PC-3 (cell line): ENCODE measurements at regions not wholly inside any gene's neighbourhood (a gene's known extent, or its start where the extent isn't known, plus 50 kb on each side); places are given as distances from the start of the nearest gene placed in this dataset.

Experiments used
- ATAC-seq: fragments of 200-7000 bp; cut with Tn5 transposase; 2 replicates; pipeline ENCODE4 v1.9.1; 2020; ENCODE audit warnings: mild to moderate bottlenecking, moderate library complexity
- BruUV-seq: library from RNA; stranded (reverse); fragments of 400-500 nt; replicated peaks from 2 replicates; lab custom pipeline; 2021; lab: Mats Ljungman, UMichigan
- CTCF ChIA-PET: fragments of 300-600 bp; sonication (Branson Sonifier 250); formaldehyde crosslinking; loops from one replicate; lab custom pipeline; 2022; ENCODE audit warnings: antibody characterized with exemption; lab: Charles Lee
- POLR2A ChIA-PET: fragments of 300-600 bp; sonication (Branson Sonifier 250); formaldehyde crosslinking; loops from one replicate; lab custom pipeline; 2022; ENCODE audit warnings: antibody characterized with exemption; ENCODE audit not compliant: unreplicated experiment; lab: Charles Lee
- DNase-seq: peaks from one replicate; pipeline ENCODE4 v3.0.0-alpha.2; 2015
- H2AFZ ChIP-seq: fragments of 300-600 bp; sonication (generic); 2 replicates; pipeline ENCODE4 v1.6.0; 2016; ENCODE audit warnings: antibody characterized with exemption, low read length
- H3F3A ChIP-seq: fragments of 300-600 bp; sonication (generic); one replicate; pipeline ENCODE4 v1.6.0; 2017; ENCODE audit warnings: antibody characterized with exemption, low read length, control low read depth, mild to moderate bottlenecking; ENCODE audit not compliant: unreplicated experiment
- H3K27ac ChIP-seq: fragments of 300-600 bp; sonication (generic); 2 replicates; pipeline ENCODE4 v1.5.1; 2016; ENCODE audit warnings: mild to moderate bottlenecking, low read length
- H3K27me3 ChIP-seq: fragments of 300-600 bp; sonication (generic); 2 replicates; pipeline ENCODE4 v1.6.1; 2016; ENCODE audit warnings: low read length, mixed read lengths
- H3K36me3 ChIP-seq: fragments of 300-600 bp; sonication (generic); 2 replicates; pipeline ENCODE4 v1.6.1; 2016; ENCODE audit warnings: low read depth, mixed run types, low read length, mixed read lengths
- H3K4me1 ChIP-seq: fragments of 300-600 bp; sonication (generic); 2 replicates; pipeline ENCODE4 v1.5.1; 2016; ENCODE audit warnings: low read length; ENCODE audit not compliant: insufficient read depth
- H3K4me2 ChIP-seq: fragments of 300-600 bp; sonication (generic); 2 replicates; pipeline ENCODE4 v1.6.0; 2016; ENCODE audit warnings: low read length
- H3K4me3 ChIP-seq: fragments of 300-600 bp; sonication (generic); 2 replicates; pipeline ENCODE4 v1.5.1; 2016; ENCODE audit warnings: mild to moderate bottlenecking, low read length, mixed read lengths
- H3K79me2 ChIP-seq: fragments of 300-600 bp; sonication (generic); 2 replicates; pipeline ENCODE4 v1.6.1; 2017; ENCODE audit warnings: low read length, mixed read lengths
- H3K9ac ChIP-seq: fragments of 300-600 bp; sonication (generic); 2 replicates; pipeline ENCODE4 v1.6.0; 2016; ENCODE audit warnings: mild to moderate bottlenecking, low read length
- H3K9me2 ChIP-seq: fragments of 300-600 bp; sonication (generic); replicated peaks from 2 replicates; pipeline ENCODE4 v1.6.1; 2016; ENCODE audit warnings: mixed run types, low read length, mixed read lengths
- H3K9me3 ChIP-seq: fragments of 300-600 bp; sonication (generic); 2 replicates; pipeline ENCODE4 v1.6.1; 2016; ENCODE audit warnings: low read length, mixed read lengths
- H4K20me1 ChIP-seq: fragments of 300-600 bp; sonication (generic); 2 replicates; pipeline ENCODE4 v1.6.1; 2016; ENCODE audit warnings: low read length, mixed read lengths
- EZH2 ChIP-seq: fragments of 300-600 bp; sonication (generic); IDR thresholded peaks from one replicate; pipeline ENCODE4 v1.6.1; 2017; ENCODE audit warnings: antibody characterized with exemption, mild to moderate bottlenecking, low read length; ENCODE audit not compliant: unreplicated experiment
- EZH2phosphoT487 ChIP-seq: fragments of 300-600 bp; sonication (generic); IDR thresholded peaks from 2 replicates; pipeline ENCODE4 v1.6.1; 2018; ENCODE audit warnings: mild to moderate bottlenecking, antibody characterized with exemption, low read length, borderline replicate concordance
- intact Hi-C: fragments of 100-400 bp; cut with micrococcal nuclease; formaldehyde crosslinking; loops from 2 replicates; pipeline ENCODE4 v1.9.0; 2023
- TF ChIP-seq, protein P1 (sequence below): fragments of 300-600 bp; sonication (generic); conservative IDR thresholded peaks from 2 replicates; pipeline ENCODE4 v1.5.1; 2017; ENCODE audit warnings: antibody characterized with exemption, low read depth, mild to moderate bottlenecking, low read length

DNA sequence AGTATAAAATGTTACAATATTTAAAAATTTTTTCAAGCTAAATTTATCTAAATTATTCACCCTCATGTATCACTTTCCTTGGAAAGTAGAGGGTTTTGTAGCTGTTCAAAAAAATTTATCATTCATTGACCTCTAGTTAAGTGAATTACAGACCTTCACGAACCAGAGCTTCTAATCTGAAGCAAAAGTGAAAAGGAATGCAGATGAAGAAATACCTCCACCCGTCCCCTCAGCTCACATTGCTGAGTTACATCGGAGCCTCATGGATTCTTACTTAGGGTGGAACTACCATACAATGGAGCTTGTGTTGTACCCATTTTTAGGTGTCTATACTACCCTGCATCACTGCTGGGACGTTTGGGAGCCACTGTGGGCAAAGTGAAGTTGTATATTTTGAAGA, 146.2 kb upstream of the NEDD9 start:
- H3K36me3 ChIP-seq, result no peaks in the 10 kb centered on the region
- H3K79me2 ChIP-seq, result no peaks in the 10 kb centered on the region
- no peaks in the 10 kb centered on the region for H3F3A ChIP-seq
- H3K4me3 ChIP-seq, result no peak overlapping the region
- ATAC-seq (no peak), DNase-seq (no peak)
- no peak overlapping the region for H3K27ac ChIP-seq
- H3K4me1 ChIP-seq, result no peaks in the 10 kb centered on the region
- no peak overlapping the region for H3K9ac ChIP-seq
- intact Hi-C loops, result no loop called here
- no peaks in the 10 kb centered on the region for H3K27me3 ChIP-seq
- no peak overlapping the region for H3K4me2 ChIP-seq
- H2AFZ ChIP-seq, result no peak overlapping the region
- no peak for TF ChIP-seq EZH2phosphoT487
- TF ChIP-seq, protein P1, sequence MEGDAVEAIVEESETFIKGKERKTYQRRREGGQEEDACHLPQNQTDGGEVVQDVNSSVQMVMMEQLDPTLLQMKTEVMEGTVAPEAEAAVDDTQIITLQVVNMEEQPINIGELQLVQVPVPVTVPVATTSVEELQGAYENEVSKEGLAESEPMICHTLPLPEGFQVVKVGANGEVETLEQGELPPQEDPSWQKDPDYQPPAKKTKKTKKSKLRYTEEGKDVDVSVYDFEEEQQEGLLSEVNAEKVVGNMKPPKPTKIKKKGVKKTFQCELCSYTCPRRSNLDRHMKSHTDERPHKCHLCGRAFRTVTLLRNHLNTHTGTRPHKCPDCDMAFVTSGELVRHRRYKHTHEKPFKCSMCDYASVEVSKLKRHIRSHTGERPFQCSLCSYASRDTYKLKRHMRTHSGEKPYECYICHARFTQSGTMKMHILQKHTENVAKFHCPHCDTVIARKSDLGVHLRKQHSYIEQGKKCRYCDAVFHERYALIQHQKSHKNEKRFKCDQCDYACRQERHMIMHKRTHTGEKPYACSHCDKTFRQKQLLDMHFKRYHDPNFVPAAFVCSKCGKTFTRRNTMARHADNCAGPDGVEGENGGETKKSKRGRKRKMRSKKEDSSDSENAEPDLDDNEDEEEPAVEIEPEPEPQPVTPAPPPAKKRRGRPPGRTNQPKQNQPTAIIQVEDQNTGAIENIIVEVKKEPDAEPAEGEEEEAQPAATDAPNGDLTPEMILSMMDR, result no peak
- TF ChIP-seq EZH2, result no peak
- no TSS peak for BruUV-seq
- H3K9me3 ChIP-seq, result no peaks in the 10 kb centered on the region
- H4K20me1 ChIP-seq, result no peaks in the 10 kb centered on the region
- H3K9me2 ChIP-seq, result no peaks in the 10 kb centered on the region
- ChIA-PET POLR2A (no interaction called here), CTCF (no interaction called here)

DNA sequence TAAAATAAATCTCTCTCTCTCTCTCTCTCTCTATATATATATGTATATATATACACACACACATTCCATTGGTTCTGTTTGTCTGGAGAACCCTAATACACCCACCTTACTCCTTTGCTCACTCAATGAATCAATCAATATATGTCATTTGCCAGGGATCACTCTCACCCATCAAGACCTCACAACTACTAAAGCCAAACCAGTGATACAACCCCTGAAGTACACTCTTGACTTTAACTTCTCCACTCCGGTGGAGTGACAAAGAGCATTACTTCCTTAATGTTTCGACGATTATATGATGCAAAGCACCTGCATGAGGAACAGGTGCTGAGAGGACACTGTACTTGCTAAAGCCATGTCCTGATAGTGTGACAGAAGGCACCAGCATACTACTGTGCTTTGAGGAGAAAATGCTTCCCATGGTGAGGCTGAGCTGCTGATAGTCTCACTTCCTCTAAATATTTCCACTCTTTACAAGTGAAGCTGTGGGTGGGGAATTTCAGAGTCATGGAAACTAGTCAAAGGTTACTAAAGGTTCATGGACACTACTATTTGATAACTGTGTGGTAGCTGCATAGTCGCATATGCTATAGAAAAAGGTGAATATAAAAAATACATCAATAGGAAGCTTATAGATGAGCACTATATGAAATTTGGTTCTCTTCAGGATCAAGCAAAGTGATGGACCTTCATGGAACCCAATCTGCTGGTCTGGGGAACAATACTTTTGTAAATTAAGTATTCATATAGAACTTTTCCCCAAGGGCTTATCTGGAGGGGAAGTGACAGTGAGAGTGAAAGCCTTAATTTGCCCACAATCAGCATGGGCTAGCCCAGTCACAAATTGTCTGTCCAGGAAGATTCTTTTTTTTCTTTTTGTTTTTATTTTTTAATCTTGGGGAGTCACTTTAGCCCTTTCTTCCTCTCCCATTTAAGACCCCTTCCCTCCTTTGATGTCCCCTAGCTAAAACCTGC, 141.9 kb upstream of the NEDD9 start:
- ChIA-PET CTCF (no interaction called here), POLR2A (no interaction called here)
- no TSS peak for BruUV-seq

More for the DNA sequence above, 141.9 kb upstream of the NEDD9 start:
- H3K9me2 ChIP-seq, result no peaks in the 10 kb centered on the region
- no peaks in the 10 kb centered on the region for H3K79me2 ChIP-seq
- no peak overlapping the region for H3K9ac ChIP-seq
- H3K9me3 ChIP-seq, result no peaks in the 10 kb centered on the region
- no peaks in the 10 kb centered on the region for H3K4me1 ChIP-seq
- H3K4me2 ChIP-seq, result no peak overlapping the region
- ATAC-seq (no peak), DNase-seq (no peak)
- H3K4me3 ChIP-seq, result no peak overlapping the region
- H4K20me1 ChIP-seq, result no peaks in the 10 kb centered on the region
- no peaks in the 10 kb centered on the region for H3F3A ChIP-seq
- intact Hi-C loops, result no loop called here
- TF ChIP-seq, protein P1, result no peak
- TF ChIP-seq EZH2phosphoT487, result no peak
- no peak for TF ChIP-seq EZH2
- no peak overlapping the region for H3K27ac ChIP-seq
- H3K27me3 ChIP-seq, result no peaks in the 10 kb centered on the region
- no peaks in the 10 kb centered on the region for H3K36me3 ChIP-seq
- no peak overlapping the region for H2AFZ ChIP-seq
